Tibial nerve (tissue), 4 donors: ENCODE measurements at regions not wholly inside any gene's neighbourhood (a gene's known extent, or its start where the extent isn't known, plus 50 kb on each side); places are given as distances from the start of the nearest gene placed in this dataset.

Experiments used
- EP300 ChIP-seq, 2 donors: sonication (generic); formaldehyde crosslinking; IDR thresholded peaks; one replicate each; pipeline ENCODE4 v1.6.1; 2017; ENCODE audit warnings: antibody characterized with exemption in 2 of 2, mild to moderate bottlenecking in 1 of 2
- POLR2A ChIP-seq, 2 donors: fragments of 450-650 bp; IDR thresholded peaks; one replicate each; pipeline ENCODE4 v1.6.1; 2017; ENCODE audit warnings: antibody characterized with exemption in 2 of 2, mild to moderate bottlenecking in 2 of 2, moderate library complexity in 2 of 2
- TF ChIP-seq, protein P1 (sequence below), 5 experiments: fragments of 200-600 bp in 3 of 5; fragments of 450-650 bp in 2 of 5; sonication (generic) in 3 of 5; IDR thresholded peaks; one replicate each; pipeline ENCODE4 v1.5.1; 2016 to 2019; ENCODE audit warnings: antibody characterized with exemption in 5 of 5, mild to moderate bottlenecking in 3 of 5, moderate library complexity in 2 of 5

DNA sequence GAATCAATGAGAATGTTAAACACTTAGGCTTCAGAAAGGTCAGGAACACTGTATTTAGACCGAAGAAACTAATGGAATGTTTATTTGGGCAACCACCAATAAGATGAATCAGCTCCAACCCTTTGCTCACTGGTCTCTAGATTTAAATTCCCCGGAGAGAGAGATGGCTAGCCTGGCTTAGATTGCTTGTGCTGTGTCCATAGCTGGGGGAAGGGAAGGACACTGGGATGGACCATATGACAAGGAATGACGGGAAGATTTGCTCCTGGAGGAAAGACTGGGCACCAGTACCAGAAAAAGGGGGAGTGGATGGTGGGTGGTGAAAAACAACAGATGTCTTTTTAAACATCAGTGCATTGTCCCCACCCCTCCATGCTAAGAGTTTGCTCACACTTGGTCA lies 426.6 kb downstream of the DUSP10 start:
- TF ChIP-seq, protein P1, sequence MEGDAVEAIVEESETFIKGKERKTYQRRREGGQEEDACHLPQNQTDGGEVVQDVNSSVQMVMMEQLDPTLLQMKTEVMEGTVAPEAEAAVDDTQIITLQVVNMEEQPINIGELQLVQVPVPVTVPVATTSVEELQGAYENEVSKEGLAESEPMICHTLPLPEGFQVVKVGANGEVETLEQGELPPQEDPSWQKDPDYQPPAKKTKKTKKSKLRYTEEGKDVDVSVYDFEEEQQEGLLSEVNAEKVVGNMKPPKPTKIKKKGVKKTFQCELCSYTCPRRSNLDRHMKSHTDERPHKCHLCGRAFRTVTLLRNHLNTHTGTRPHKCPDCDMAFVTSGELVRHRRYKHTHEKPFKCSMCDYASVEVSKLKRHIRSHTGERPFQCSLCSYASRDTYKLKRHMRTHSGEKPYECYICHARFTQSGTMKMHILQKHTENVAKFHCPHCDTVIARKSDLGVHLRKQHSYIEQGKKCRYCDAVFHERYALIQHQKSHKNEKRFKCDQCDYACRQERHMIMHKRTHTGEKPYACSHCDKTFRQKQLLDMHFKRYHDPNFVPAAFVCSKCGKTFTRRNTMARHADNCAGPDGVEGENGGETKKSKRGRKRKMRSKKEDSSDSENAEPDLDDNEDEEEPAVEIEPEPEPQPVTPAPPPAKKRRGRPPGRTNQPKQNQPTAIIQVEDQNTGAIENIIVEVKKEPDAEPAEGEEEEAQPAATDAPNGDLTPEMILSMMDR (IDR thresholded peaks at IDR 0.05): no peak
- TF ChIP-seq POLR2A (IDR thresholded peaks at IDR 0.05): no peak
- peak in 1 of 2 donors; percentile 16 for TF ChIP-seq EP300 (IDR thresholded peaks at IDR 0.05)
